Smooth muscle cell (in vitro differentiated cells): ENCODE measurements at regions not wholly inside any gene's neighbourhood (a gene's known extent, or its start where the extent isn't known, plus 50 kb on each side); places are given as distances from the start of the nearest gene placed in this dataset.

Source experiments
- DNase-seq: peaks from one replicate; lab custom pipeline; 2025; ENCODE audit not compliant: unreplicated experiment; lab: John Stamatoyannopoulos, UW
- H2AFZ ChIP-seq: fragments of 200-600 bp; sonication (generic); 2 replicates; pipeline ENCODE4 v1.6.0; 2016; ENCODE audit warnings: antibody characterized with exemption, low read depth, mild to moderate bottlenecking
- H3F3A ChIP-seq: fragments of 200-600 bp; sonication (generic); 2 replicates; pipeline ENCODE4 v1.6.0; 2017; ENCODE audit warnings: antibody characterized with exemption, low read depth
- H3K27ac ChIP-seq: fragments of 200-600 bp; sonication (generic); 2 replicates; pipeline ENCODE4 v1.5.1; 2016; ENCODE audit warnings: low read depth, mild to moderate bottlenecking
- H3K27me3 ChIP-seq: fragments of 200-600 bp; sonication (generic); 2 replicates; pipeline ENCODE4 v1.6.1; 2016; ENCODE audit warnings: low read depth, mild to moderate bottlenecking
- H3K36me3 ChIP-seq: fragments of 200-600 bp; sonication (generic); 2 replicates; pipeline ENCODE4 v1.5.1; 2016; ENCODE audit warnings: low read depth
- H3K4me1 ChIP-seq: fragments of 200-600 bp; sonication (generic); 2 replicates; pipeline ENCODE4 v1.5.1; 2016; ENCODE audit warnings: low read depth
- H3K4me2 ChIP-seq: fragments of 200-600 bp; sonication (generic); 2 replicates; pipeline ENCODE4 v1.6.0; 2016; ENCODE audit warnings: mild to moderate bottlenecking
- H3K4me3 ChIP-seq: fragments of 200-600 bp; sonication (generic); 2 replicates; pipeline ENCODE4 v1.5.1; 2016; ENCODE audit warnings: mild to moderate bottlenecking
- H3K79me2 ChIP-seq: fragments of 200-600 bp; sonication (generic); 2 replicates; pipeline ENCODE4 v1.6.0; 2016; ENCODE audit warnings: low read depth, mild to moderate bottlenecking
- H3K9ac ChIP-seq: fragments of 200-600 bp; sonication (generic); 2 replicates; pipeline ENCODE4 v1.6.0; 2016; ENCODE audit warnings: low read depth
- H3K9me3 ChIP-seq: fragments of 200-600 bp; sonication (generic); replicated peaks from 2 replicates; pipeline ENCODE4 v1.5.1; 2016; ENCODE audit warnings: low read depth
- H4K20me1 ChIP-seq: fragments of 200-600 bp; sonication (generic); 2 replicates; pipeline ENCODE4 v1.6.0; 2016; ENCODE audit warnings: low read depth
- WGBS: methylation state at CpG from one replicate; pipeline ENCODE4 v1.1.7; 2016; ENCODE audit warnings: low lambda C conversion rate; 5-methylcytosine and 5-hydroxymethylcytosine counted together
- TF ChIP-seq, protein P1 (sequence below): fragments of 200-600 bp; sonication (generic); IDR thresholded peaks from 2 replicates; pipeline ENCODE4 v1.5.1; 2017; ENCODE audit warnings: borderline replicate concordance, mild to moderate bottlenecking, antibody characterized with exemption; ENCODE audit not compliant: insufficient read depth, poor library complexity, severe bottlenecking

DNA sequence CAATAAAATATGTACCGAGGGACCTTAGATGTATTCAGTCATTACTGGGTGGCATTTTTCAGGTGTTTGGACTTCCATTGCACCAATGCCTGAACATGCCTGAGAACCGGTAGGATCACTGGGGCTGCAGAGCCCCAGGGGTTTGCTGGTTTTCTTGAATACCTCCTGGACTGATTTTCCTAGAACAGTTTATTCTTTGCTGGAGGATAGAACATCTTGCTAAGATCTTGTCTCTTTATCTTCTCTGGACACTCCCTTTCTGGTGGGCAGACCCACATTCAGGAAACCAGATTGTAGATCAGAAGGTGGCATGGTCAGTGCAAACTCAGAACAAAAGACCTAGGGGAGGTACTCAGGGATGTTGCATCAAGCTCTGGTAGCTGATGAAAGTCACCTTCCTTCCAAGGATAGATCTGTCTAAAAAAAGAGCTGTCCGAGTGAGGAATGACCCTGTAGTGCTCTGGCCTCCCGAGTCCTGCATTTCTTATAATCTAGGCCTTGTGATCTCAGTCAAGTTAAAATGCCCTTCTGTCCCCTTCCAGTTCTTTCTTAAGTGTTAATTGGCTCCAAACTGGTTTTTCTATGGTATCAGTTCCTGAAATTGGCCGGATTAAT is 84.8 kb downstream of the CLDN34 start:
- no peak overlapping the region for H3K9ac ChIP-seq
- no peak overlapping the region for H3K4me3 ChIP-seq
- H3K4me2 ChIP-seq, result no peak overlapping the region
- no peak for DNase-seq
- no peak overlapping the region for H2AFZ ChIP-seq
- H3K79me2 ChIP-seq, result no peaks in the 10 kb centered on the region
- H3K36me3 ChIP-seq, result no peaks in the 10 kb centered on the region
- H3F3A ChIP-seq, result no peaks in the 10 kb centered on the region
- no peaks in the 10 kb centered on the region for H3K27me3 ChIP-seq
- no peaks in the 10 kb centered on the region for H3K9me3 ChIP-seq
- TF ChIP-seq, protein P1, sequence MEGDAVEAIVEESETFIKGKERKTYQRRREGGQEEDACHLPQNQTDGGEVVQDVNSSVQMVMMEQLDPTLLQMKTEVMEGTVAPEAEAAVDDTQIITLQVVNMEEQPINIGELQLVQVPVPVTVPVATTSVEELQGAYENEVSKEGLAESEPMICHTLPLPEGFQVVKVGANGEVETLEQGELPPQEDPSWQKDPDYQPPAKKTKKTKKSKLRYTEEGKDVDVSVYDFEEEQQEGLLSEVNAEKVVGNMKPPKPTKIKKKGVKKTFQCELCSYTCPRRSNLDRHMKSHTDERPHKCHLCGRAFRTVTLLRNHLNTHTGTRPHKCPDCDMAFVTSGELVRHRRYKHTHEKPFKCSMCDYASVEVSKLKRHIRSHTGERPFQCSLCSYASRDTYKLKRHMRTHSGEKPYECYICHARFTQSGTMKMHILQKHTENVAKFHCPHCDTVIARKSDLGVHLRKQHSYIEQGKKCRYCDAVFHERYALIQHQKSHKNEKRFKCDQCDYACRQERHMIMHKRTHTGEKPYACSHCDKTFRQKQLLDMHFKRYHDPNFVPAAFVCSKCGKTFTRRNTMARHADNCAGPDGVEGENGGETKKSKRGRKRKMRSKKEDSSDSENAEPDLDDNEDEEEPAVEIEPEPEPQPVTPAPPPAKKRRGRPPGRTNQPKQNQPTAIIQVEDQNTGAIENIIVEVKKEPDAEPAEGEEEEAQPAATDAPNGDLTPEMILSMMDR, result no peak
- H4K20me1 ChIP-seq, result peaks cover 31% of the 10 kb centered on the region
- peak overlapping the region; percentile 17 for H3K27ac ChIP-seq
- H3K4me1 ChIP-seq, result peaks cover 3% of the 10 kb centered on the region
- WGBS, result 74% methylated on average over 5 of the region's 5 CpGs

- DNase-seq, result no peak
- peaks cover 3% of the 10 kb centered on the region for H3K4me1 ChIP-seq
- H3K79me2 ChIP-seq, result peaks cover 2% of the 10 kb centered on the region
Measured at GRCh38 chrX:10052906-10053625, 85.9 kb downstream of the CLDN34 start.

DNA sequence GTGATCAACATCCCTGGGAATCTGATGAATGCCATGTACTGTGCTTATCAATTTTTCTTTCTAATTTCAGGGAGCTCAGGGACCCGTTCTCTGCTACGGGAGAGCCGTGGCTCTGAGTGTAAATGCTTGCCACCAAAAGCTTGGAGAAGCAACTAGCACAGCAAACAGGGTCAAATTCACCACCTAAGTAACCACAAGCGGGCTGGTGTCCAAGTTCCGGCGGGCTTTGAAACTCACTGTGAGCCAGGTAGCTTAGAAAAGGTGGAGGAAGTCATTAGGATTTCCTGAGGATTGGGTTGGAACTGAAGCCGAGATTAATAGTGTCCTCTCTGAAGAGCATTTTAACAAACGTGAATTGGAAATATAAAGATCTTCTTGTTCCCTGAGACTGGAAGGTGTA is 87.2 kb downstream of the CLDN34 start:
- H3K4me3 ChIP-seq, result no peak overlapping the region
- peaks cover 23% of the 10 kb centered on the region for H4K20me1 ChIP-seq
- no peaks in the 10 kb centered on the region for H3K27me3 ChIP-seq
- H2AFZ ChIP-seq, result no peak overlapping the region
- peaks cover 4% of the 10 kb centered on the region for H3K79me2 ChIP-seq
- no peaks in the 10 kb centered on the region for H3F3A ChIP-seq
- TF ChIP-seq, protein P1, result no peak
- no peak for DNase-seq
- H3K4me1 ChIP-seq, result no peaks in the 10 kb centered on the region
- H3K36me3 ChIP-seq, result no peaks in the 10 kb centered on the region
- H3K27ac ChIP-seq, result no peak overlapping the region
- H3K9me3 ChIP-seq, result no peaks in the 10 kb centered on the region
- 86% methylated on average over 8 of the region's 8 CpGs for WGBS
- no peak overlapping the region for H3K4me2 ChIP-seq
- no peak overlapping the region for H3K9ac ChIP-seq

More at GRCh38 chrX:10052906-10053625, 85.9 kb downstream of the CLDN34 start:
- no peak overlapping the region for H3K4me3 ChIP-seq
- peaks cover 27% of the 10 kb centered on the region for H4K20me1 ChIP-seq
- H3K27me3 ChIP-seq, result no peaks in the 10 kb centered on the region
- no peaks in the 10 kb centered on the region for H3K9me3 ChIP-seq
- no peak overlapping the region for H2AFZ ChIP-seq
- no peak overlapping the region for H3K27ac ChIP-seq
- no peak overlapping the region for H3K9ac ChIP-seq
- H3K36me3 ChIP-seq, result no peaks in the 10 kb centered on the region
- H3K4me2 ChIP-seq, result no peak overlapping the region
- H3F3A ChIP-seq, result no peaks in the 10 kb centered on the region
- WGBS, result 71% methylated on average over 5 of the region's 5 CpGs
- TF ChIP-seq, protein P1, result no peak
